ENCODE measurements at regions not wholly inside any gene's neighbourhood (a gene's known extent, or its start where the extent isn't known, plus 50 kb on each side); places are given as distances from the start of the nearest gene placed in this dataset.

DNA sequence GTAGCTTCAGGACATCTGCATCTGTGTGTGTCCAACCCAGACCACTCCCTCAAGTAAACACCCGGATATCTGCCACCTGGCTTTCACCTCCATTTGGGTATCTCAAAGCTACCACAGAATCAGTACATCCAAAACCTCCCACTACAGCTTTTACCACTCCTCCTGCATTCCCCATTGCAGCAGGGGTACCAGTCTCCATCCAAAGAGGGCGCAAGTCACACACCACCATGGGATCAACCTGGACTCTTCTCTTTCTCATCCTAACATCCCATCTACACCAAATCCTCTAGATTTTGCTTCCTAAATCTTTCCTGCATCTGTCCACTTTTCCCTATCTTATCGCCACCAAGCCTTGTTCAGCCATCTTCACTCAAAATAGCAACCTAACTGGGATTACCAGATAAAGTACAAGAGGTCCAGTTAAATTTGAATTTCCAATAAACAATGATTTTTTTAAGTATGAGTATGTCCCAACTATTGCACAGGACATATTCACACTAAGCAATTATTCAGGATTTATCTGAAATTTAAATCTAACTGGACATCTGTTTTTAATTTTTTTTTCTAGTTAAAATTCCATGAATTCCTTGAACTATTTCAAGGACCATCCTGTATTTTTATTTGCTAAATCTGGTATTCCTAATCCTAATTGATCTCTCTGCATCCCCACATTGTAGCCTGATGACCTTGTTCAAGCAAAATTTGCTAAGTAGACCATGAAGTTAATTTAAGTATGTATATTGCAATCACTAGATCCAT is 164.3 kb upstream of the MLN start:
- DNase-seq = no peak

DNA sequence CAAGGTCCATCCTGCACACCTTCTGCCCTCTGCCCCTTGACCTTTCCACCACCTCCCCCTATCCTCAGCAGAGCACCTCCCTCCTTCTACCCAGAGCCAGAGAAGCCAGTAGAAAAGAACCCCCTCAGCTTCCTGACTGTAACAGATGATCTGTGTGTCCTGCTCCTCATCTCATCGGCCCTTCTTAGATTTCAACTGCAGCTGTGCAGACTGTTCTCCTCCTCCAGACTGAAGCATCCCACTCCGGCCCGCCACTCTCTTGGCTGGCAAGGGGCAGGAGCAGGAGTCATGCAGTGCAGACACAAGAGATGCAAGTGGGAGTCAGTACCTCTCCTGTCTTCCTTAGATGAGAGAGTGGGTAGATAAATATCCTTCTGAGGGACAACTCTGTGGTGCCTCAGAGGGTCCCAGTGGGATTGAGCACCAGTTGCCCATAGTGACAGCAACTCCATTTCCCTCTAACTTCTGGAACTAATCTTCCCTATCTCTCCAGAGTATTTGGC is 163.5 kb upstream of the MLN start:
- no peak for DNase-seq

DNA sequence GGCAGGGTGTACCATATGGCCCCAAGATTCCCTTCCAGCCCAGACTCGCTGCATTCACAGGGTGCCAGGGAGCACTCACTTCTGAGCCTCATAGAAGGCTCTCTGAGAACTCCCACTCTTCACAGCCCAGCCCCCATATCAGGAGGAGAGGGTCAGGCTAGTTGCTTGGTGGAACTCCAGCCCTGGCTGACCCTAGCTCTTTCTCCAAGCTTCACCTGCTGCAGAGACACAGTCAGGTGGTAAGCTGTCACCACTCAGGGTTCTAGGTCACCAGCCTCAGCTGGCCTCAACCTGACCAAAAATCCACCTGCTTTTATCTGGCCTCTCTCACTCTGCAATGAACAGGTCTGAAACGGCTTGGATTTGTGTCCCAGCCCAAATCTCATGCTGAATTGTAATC is 162.7 kb upstream of the MLN start:
- no peak for DNase-seq

DNA sequence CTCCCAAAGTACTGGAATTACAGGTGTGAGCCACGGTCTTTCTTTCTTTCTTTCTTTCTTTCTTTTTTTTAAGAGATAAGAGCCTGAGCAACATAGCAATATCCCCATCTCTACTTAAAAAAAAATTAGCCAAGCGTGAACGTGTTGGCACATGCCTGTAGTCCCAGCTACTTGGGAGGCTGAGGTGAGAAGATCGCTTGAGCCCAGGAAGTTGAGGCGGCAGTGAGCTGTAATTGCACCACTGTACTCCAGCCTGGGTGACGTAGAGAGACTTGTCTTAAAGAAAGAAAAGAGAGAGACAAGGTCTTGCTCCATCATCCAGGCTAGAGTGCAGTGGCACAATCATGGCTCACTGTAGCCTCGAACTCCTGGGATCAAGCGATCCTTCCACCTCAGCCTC is 162.0 kb upstream of the MLN start:
- DNase-seq = no peak

DNA sequence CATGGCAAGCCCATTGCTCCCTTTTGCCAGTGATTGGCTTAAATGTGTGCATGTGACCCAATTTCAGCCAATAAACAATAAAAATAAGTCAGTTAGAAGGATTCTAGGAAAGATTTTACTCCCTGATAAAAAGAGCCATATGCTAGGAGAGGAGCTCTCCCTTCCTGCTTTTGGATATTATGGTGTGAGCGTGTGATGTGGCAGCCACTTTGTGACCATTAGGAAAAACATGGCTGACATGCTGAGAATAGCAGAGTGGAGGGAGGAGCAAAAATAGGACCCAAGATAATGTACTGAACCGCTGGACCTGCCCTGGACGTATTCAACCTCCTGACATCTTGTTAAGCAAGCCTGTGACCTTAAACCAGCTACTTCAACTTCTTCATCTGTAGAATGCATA is 160.6 kb upstream of the MLN start:
- no peak for DNase-seq

DNA sequence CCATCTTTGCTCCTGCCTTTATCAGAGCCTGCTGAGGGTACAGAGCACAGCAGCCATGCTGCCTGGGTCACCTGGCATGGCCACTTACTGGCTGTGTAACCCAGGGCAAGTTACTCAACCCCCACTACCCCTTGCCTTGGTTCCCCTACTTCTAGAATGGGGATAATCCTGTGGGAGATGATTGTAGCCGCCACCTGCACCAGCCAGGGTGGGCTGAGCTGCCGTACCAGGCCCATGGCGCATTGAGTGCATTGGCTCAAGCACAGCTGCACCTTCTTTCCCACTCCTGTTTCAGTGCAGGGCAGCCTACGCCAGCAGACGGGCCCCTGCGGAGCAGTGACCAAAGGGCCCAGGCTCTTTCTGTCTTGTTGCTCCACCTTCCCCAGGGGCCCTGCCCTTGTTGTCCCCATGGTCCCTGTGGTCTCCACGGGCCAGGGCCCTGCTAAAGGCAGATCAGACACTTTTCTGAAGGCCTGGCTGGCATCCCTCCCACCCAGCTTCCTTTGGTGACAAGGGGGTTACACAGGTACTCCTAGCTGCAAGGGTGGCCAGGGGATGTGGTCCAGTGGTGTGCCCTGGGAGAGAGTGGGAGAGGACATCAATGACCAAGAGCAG is 159.4 kb upstream of the MLN start:
- DNase-seq = no peak

DNA sequence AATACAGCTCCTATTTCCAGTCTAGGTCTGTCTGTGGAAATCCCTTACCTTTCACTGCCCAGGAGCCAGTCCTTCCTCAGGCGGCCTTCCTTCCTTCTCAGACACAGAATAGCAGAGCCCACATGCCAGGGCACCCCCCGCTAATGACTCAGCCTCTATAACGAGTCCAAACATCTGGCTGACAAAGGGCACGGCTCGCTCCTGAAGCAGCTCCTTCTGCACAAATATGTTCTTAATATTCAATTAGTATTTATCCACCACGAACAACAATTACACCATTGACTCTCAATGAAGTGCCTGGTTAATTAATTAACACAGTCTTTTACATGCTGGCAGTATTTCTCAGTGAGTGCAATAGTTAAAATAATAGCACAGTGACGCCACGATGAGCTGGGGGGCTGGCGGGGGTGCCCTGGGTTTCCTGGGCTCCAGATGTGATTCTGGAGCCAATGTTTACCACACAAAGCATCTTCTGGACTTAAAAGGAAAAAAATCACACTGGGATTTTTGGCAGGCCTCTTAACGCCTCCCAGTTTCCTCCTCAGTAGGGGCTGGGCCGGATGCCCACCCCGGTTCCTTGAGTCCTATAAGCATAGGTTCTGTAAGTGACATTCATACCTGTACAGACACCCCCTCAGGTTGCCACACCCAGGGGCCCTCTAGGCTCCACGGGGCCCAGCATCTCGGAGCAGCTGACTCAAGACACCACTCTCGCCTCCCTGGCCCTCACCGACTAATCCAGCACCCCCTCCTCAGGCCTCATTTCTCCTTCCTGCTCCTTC is 158.6 kb upstream of the MLN start:
- DNase-seq = no peak

DNA sequence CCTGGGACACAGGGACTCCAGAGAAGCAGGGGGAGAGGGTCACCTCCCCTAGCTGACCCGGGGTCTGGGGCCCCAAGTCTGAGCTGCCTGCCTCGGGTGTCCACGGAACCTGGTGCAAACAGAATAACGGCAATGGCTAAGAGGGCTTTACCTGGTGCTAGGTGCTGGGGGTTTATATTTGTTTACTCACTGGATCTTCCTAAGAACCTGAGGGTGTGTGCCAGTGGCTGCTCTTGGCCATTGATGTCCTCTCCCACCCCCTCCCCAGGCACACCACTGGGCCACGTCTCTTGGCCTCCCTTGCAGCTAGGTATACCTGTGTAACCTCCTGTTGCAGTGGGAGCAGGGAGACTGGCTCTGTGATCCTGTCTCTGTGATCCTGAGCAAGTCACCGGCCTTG is 157.9 kb upstream of the MLN start:
- no peak for DNase-seq

DNA sequence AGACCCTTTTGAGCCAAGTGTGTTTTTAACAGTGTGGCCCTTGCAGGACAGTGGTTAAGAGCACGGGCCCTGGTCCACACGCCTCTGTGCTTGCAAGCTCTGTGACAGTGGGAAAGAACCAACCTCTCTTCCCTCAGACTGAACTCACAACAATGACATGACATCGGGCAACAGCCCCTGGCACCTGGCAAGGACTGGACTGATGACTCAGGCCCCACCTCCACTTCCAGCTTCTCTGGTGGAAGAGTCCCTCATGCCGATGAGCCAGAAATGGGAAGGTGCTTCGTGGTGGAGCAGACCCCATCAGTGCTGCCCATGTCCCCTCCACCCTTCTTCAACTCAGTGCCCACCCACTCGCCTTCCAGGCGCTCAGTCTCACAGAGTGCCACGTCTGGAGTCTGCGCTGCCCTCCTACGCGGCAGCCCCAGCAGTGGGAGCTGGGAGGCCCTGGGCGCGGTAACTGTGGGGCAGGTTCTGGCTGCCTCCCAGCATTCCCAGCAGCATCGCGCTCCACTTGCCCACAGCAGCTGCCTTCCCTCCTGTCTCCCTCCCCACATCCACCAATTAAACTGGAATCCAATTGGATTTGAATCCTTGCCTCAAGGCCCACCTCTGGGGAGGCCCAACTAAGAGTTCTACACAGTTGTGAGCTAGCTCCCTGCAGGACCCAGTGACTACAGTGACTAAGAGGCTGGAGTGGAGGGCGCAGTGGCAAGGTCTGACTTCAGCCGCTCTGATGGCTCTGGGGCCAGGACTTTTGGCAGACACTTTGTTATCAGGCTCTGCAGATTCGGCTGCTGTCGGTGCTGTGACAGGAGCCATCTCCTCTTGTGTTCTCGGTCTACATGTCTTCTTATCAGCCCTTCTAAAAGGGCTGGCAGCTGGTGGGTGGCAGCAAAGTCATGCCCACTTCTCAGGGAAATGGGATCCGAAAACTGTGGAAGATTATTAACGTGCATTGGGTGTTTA is 156.8 kb upstream of the MLN start:
- DNase-seq = no peak

DNA sequence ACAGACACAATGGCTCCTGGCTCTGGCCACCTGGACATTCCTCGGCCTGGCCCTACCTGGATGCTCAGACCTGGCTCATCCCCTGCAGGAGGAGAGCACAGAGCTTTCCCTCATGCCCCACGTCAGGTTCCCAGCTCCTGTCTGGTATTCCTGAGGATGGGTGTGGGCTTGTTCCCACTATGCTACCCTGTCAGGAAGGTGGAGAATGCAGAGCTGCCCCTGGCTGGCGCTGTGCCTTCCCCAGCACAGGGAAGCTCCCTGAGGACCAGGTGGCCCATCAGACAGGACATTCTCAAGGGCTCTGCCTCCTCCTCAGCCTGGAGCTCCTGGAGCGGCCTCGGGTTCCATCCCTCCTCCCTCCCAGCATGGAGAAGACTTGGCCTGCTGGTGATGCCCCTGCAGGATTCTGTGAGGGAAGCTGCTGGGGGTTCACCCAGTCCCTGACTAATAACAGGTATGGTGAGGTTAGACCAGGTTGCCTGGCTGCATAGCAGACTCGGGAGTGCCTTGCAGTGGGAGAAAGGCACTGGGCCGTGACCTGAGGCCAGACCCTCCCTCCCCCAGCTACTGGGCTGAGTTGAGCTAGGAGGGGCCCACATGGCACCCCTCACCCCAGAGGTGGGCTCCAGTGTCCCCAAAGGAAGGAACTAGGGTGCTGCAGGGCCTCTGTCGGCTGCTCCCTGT is 156.0 kb upstream of the MLN start:
- DNase-seq = no peak

DNA sequence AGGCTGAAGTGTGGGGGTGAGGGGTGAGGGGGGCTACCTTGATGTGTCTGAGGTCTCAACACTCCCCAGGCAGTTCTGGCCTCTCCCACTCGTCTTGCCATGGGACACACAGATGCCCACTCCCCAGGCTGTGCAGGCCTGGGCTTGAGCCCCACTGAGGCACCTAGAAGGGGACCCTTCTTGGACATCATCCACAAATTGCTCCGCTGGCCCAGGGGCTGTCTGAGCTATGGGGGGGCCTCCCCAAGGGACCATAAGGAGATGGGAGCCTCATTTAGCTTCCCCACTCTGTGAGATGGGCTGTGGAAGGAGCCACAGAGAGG is 155.5 kb upstream of the MLN start:
- DNase-seq = no peak

DNA sequence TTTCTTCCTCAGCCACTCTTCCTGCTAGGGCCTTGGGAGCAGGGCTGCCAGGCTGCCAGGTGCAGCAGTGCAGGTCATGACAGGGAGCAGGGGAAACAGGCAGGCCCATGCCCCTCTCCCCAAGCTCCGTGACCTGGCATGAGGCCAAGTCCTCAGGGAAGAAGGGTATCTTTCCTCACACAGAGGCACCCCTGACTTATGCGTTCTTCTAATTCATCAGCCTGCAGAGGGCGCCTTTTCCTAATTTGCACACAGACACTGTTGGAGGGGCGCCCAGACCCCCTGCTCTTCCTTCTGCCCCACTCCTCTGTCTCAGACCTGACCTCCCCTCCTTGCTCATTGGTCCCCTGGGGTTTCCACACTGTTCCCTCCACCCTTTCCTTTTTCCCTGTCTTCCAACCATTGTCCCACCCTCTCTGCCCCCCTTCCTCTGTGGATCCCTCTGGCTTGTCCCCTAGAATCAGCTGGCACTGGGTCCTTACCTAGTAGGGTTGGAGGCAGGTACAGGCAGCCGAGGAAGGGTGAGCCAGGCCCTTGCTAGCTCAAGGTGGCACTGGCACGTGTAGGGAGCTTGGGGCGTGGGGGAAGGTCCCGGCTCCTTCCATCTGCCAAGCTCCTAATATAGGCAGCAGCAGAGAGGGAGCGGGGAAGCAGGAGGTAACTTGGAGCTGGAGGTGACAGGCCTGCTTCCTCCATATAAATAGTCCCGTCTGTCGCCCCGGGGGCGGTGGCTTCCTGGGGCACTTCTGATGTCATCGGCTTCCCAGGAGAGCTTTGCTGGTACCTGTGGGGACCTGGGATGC is 154.9 kb upstream of the MLN start:
- DNase-seq = no peak

DNA sequence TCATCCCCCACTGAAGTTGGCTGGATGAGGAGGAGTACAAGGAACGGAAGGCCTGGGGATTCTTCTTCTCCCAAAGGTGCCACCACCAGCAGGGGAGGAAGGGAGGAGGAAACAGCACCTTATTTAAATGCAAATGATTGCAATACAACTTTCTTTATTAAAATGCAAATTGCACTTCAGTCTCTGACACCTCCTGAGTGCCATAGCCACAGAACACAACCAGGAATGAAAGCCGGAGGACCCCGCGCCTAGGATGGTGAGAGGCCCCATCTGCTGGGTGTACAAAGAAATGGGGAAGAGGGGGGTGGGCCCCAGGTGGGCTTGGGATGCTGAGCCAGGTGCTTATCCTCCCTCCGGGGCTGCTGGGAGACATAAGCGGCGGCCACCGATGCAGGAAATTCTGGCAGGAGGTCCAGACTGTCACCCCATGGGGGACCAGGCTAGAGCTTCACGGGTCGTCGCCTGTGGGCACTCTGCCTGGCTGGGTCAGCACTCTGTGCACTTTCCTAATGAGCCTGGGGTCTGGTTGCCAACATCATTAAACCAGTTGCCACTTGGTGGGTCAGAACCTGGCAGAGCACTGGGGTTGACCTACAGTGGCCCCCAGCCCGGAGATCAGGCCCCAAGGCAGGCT is 154.2 kb upstream of the MLN start:
- no peak for DNase-seq

DNA sequence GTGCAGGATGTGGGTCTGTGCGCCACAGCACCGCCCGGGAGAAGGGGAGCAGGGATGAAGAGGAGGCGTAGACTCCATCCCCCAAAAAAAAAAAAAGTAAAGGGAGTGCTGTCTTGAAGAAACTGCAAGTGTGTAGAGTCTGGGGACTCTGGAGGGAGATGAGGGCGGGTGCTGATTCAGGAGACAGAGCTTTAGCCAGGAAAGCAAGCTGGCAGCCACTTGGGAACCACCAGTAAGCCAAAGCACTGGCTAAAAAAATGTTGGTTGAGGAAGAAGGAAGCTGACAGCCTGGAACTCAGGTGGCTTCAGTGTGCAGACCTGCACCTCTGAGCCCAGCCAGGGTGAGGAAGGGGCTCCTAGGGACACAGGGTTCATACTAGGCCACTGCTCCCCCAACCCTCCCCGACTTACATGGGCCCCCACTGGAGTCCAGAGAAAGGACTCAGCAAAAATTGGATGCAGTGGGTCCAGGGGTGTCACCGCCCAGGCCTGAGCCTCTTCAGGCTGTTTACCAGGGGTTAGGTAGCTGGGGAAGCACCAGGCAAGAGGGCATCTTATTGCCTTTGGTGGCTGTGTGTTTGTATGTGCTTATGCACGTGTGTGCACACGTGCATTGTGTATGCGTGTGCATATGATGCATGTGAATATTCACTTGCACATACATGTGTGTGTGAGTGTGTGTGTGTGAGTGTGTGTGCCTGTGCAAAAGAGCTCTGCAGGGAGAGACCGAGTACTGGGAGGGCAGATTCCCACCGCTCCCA is 153.5 kb upstream of the MLN start:
- DNase-seq = no peak

DNA sequence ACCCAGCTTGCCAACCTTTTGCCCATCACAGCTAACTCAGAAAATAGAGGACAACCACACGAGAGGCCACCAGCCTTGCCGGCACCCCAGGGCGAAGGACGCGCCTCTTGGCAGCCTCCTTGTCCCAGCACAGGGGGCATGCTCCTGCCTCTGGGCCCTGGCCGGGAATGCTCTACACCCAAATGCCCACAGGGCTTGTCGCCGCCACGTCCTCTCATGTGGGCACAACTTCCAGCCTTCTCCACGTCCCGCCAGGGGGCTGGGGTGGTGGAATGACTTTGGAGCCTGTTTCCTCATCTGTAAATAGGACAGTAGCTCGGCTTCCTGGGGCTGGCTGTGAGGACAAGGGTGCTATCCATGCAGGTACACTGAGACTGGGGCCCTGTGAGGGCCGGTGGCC is 152.4 kb upstream of the MLN start:
- DNase-seq = no peak

DNA sequence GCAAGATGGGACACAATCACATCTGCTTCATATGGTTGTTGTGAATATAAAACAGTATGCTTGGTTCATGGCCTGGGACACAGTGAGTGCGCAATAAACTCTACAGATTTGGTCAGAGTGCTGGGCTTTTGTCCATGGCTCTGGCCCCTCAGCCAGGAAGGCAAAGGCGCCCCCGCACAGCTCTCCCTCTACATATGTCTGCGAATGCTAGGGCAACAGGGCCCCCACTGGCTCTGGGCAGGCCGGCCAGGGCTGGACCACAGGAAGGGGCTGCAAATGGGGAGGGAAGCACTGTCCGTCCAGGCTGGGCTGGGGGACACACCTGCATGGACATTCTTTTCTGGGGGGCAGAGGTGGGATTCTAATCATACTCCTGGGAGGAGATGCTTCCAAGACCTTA is 151.8 kb upstream of the MLN start:
- no peak for DNase-seq

DNA sequence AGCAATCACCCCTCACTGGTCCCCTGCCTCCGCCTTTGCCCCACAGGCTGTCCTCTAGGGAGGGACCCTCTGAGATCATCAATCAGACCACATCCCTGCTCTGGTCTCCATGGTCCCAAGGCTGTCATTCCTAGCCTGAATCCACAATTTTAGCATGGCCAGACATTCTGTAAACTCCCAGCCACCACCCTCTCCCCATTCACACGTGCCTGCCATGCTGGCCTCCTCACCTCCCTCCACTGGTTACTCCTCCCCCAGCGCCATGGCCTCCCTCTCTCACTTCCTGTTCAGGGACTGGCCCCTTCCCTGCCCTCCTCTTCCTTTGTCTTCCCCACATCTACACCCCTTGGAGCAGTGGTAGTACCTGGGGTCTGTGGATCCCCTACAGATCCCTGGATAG is 150.7 kb upstream of the MLN start:
- DNase-seq = no peak

DNA sequence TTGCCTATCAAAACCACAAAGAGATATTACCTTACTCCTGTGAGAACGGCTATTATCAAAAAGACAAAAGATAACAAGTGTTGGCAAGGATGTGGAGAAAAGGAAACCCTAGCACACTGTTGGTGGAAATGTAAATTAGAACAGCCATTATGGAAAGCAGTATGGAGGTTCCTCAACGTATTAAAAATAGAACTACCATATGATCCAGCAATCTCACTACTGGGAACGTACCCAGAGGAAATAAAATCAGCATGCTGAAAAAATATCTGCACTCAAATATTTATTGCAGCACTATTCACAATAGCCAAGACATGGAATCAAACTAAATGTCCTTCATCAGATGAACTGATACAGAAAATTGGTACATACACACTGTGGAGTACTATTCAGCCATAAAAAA is 149.4 kb upstream of the MLN start:
- no peak for DNase-seq

DNA sequence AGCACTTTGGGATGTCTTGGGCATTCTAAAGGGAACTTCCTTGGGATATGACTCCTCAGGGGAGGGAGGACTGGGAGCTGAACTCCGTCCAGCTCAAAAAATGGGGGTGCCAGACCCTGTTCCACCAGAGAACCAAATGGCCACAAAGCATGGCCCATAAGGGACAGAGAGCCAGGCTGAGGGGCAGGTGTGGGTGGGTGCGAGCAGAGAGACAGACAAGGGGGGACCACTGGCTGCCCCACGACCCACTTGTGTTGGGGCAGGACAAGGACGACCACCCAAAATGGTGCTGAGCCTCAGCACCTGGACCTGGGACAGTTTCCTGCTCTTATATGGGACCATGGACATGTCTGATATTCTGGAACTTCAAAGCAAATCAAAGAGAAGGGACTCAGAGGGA is 148.2 kb upstream of the MLN start:
- no peak for DNase-seq
